ENCODE measurements at regions not wholly inside any gene's neighbourhood (a gene's known extent, or its start where the extent isn't known, plus 50 kb on each side); places are given as distances from the start of the nearest gene placed in this dataset.

DNA sequence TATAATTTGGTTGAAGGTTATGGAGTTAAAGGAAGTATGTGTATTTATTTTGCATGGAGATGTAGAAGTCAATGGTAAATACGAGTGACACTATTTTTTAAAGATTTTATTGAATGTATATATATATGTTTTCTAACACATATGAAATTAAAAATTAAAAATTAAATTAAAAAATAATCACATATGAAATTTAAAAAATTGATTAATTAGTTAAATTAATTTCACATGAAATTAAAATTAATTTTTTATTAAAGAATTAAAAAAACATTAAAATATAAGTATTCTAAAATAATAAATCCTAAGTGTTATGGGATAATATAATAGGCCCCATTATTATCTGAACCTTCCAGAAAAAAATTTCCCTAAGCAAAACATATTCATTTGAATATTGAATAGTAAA lies 1163.5 kb downstream of the ARAP2 start:
- no peaks in the 10 kb centered on the region for H3K36me3 ChIP-seq (replicated peaks in 1 of 2; ENCODE audit: control insufficient read depth in 1 of 2, insufficient read depth in 2 of 2, low read length in 2 of 2)
- H3K4me1 ChIP-seq (ENCODE audit: control insufficient read depth in 1 of 2, insufficient read depth in 2 of 2, low read length in 2 of 2) = no peaks in the 10 kb centered on the region
- no peak overlapping the region for H3K27ac ChIP-seq (ENCODE audit: low read depth in 1 of 2, low read length in 2 of 2)
- intact Hi-C loops (cut with micrococcal nuclease) = no loop called here
- TF ChIP-seq CTCF (IDR thresholded peaks at IDR 0.05) = no peak
- Mint-ChIP-seq H3K27me3 (ENCODE audit: low read depth in 3 of 3) (no peaks in the 10 kb centered on the region), H3K36me3 (no peaks in the 10 kb centered on the region), H3K4me3 (no peak overlapping the region), H3K4me1 (no peaks in the 10 kb centered on the region), H3K9me3 (peaks cover 0 to 3% (median 0%) of the 10 kb centered on the region in 7 donors), H3K27ac (no peak overlapping the region)
- H3K9ac ChIP-seq (ENCODE audit: insufficient read depth, low read length, poor library complexity, severe bottlenecking) = no peak overlapping the region
- no CpG with 5 or more reads among the region's 1 CpG for WGBS (ENCODE audit: insufficient coverage)
- H4K20me1 ChIP-seq (ENCODE audit: insufficient read depth, low read length) = no peaks in the 10 kb centered on the region
- H3K4me2 ChIP-seq (replicated peaks; ENCODE audit: extremely low read depth, low read length, poor library complexity, severe bottlenecking) = no peak overlapping the region
- no peak overlapping the region for H3K4me3 ChIP-seq (replicated peaks in 1 of 3; ENCODE audit: low read depth in 2 of 3, low read length in 3 of 3)
- H3K27me3 ChIP-seq (ENCODE audit: control insufficient read depth in 2 of 2, insufficient read depth in 2 of 2, low read length in 2 of 2) = no peaks in the 10 kb centered on the region
- no peak overlapping the region for H2AFZ ChIP-seq (ENCODE audit: insufficient read depth, low read depth, low read length, poor library complexity, severe bottlenecking)
- no peaks in the 10 kb centered on the region for H3K79me2 ChIP-seq (ENCODE audit: insufficient read depth, low read length)
- DNase-seq = no peak
- H3K9me3 ChIP-seq (replicated peaks in 1 of 2; ENCODE audit: control insufficient read depth in 1 of 2, insufficient read depth in 1 of 2, low read length in 2 of 2) = no peaks in the 10 kb centered on the region

- H3K36me3 ChIP-seq (replicated peaks in 1 of 2; ENCODE audit: control insufficient read depth in 1 of 2, insufficient read depth in 2 of 2, low read length in 2 of 2) = no peaks in the 10 kb centered on the region
- H3K79me2 ChIP-seq (ENCODE audit: insufficient read depth, low read length) = no peaks in the 10 kb centered on the region
- no peak for DNase-seq
- Mint-ChIP-seq H3K9me3 (peaks cover 0 to 6% (median 0%) of the 10 kb centered on the region in 7 donors), H3K36me3 (no peaks in the 10 kb centered on the region), H3K4me1 (no peaks in the 10 kb centered on the region), H3K4me3 (no peak overlapping the region), H3K27me3 (ENCODE audit: low read depth in 3 of 3) (no peaks in the 10 kb centered on the region), H3K27ac (peak overlapping the region in 1 of 7 donors; percentile 75)
- H3K27ac ChIP-seq (ENCODE audit: low read depth in 1 of 2, low read length in 2 of 2) = no peak overlapping the region
- H3K9me3 ChIP-seq (replicated peaks in 1 of 2; ENCODE audit: control insufficient read depth in 1 of 2, insufficient read depth in 1 of 2, low read length in 2 of 2) = no peaks in the 10 kb centered on the region
- intact Hi-C loops (cut with micrococcal nuclease) = no loop called here
- H3K27me3 ChIP-seq (ENCODE audit: control insufficient read depth in 2 of 2, insufficient read depth in 2 of 2, low read length in 2 of 2) = no peaks in the 10 kb centered on the region
- H4K20me1 ChIP-seq (ENCODE audit: insufficient read depth, low read length) = no peaks in the 10 kb centered on the region
- H3K4me3 ChIP-seq (replicated peaks in 1 of 3; ENCODE audit: low read depth in 2 of 3, low read length in 3 of 3) = no peak overlapping the region
- WGBS (ENCODE audit: insufficient coverage) = 83% methylated on average over 1 of the region's 3 CpGs
- H3K4me1 ChIP-seq (ENCODE audit: control insufficient read depth in 1 of 2, insufficient read depth in 2 of 2, low read length in 2 of 2) = no peaks in the 10 kb centered on the region
- no peak for TF ChIP-seq CTCF (IDR thresholded peaks at IDR 0.05)
- no peak overlapping the region for H2AFZ ChIP-seq (ENCODE audit: insufficient read depth, low read depth, low read length, poor library complexity, severe bottlenecking)
- H3K4me2 ChIP-seq (replicated peaks; ENCODE audit: extremely low read depth, low read length, poor library complexity, severe bottlenecking) = no peak overlapping the region
- no peak overlapping the region for H3K9ac ChIP-seq (ENCODE audit: insufficient read depth, low read length, poor library complexity, severe bottlenecking)
These were observed 1157.1 kb downstream of the ARAP2 start for GRCh38 chr4:35087218-35087617.
